GM21367 (cell line): ENCODE measurements at regions not wholly inside any gene's neighbourhood (a gene's known extent, or its start where the extent isn't known, plus 50 kb on each side); places are given as distances from the start of the nearest gene placed in this dataset.
"Not testable (repeated sequence)": the region's sequence is repeated elsewhere in the genome, so short reads cannot be mapped to it uniquely, and the experiment has no call there.

ENCODE experiments used
- ATAC-seq: cut with Tn5 transposase; IDR thresholded peaks from one replicate; pipeline ENCODE4 v1.9.1; 2021; ENCODE audit not compliant: unreplicated experiment

GRCh38 chr5:7075470-7075869 is 320.5 kb upstream of the ADCY2 start:
- no peak for ATAC-seq

DNA sequence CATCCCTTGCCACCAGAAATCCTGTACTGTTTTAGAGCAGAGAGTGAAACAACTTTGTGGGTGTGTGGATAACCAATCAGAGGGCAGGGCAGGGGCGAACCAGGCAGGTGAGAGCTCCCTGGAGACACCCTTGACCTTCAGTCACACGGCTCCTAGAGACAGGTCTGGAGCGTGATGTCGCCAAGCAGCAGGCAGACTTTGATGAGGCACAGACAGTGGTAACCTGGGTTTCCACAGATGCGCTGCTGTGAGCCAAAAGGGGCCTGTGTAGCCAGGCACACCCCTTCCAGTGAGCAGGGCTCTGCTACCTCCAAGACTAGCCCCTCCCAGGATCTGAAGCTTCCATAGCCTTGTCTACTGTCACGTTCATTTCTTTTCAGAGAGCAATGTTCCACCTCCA is 317.8 kb upstream of the ADCY2 start:
- no peak for ATAC-seq

GRCh38 chr5:7078901-7079300 is 317.0 kb upstream of the ADCY2 start:
- ATAC-seq: no peak

GRCh38 chr5:7080501-7080900 is 315.4 kb upstream of the ADCY2 start:
- ATAC-seq: no peak

DNA sequence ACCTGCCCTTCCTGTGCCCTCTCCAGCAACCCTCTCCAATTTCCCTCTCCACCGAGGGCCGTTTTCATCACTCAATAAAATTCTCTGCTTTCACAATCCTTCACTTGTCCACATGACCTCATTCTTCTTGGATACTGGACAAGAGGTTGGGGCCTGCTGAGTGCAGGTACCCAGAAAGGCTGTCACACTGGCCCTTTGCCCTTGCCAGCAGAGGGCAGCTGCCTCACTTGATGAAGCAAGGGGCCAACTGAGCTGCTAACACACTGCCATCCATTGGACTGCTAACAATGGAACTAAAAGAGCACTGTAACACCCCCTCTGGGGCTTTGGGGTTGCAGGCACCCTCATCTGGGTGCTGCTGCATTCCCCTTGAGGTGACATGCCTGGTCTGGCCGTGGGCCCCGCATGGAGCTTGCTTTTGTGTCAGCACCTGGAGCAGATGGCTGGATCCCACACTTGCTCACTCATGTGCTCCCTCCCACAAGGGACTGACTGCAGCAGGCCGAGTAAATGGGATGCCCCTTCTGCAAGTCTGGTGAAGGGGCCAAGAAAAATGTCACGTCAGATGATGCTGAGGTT is 308.1 kb upstream of the ADCY2 start:
- no peak for ATAC-seq

GRCh38 chr5:7088849-7089248 is 307.1 kb upstream of the ADCY2 start:
- no peak for ATAC-seq

- no peak for ATAC-seq
Measured at GRCh38 chr5:7094626-7095025, 301.3 kb upstream of the ADCY2 start.

DNA sequence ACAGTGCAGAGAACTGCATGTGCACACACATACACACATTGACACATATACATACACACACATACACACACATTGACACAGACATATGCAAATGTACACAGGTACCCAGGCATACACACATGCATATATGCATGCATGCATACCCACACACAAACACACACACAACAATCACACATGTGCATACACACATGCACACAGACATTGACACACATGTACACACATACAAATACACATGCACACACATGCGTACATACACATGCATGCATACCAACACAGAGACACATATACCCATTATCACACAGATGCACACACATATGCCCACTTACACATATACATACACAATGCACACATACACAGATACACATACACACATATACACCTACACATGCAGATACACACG is 299.6 kb upstream of the ADCY2 start:
- ATAC-seq: no peak

GRCh38 chr5:7105358-7105757 is 290.6 kb upstream of the ADCY2 start:
- no peak for ATAC-seq

DNA sequence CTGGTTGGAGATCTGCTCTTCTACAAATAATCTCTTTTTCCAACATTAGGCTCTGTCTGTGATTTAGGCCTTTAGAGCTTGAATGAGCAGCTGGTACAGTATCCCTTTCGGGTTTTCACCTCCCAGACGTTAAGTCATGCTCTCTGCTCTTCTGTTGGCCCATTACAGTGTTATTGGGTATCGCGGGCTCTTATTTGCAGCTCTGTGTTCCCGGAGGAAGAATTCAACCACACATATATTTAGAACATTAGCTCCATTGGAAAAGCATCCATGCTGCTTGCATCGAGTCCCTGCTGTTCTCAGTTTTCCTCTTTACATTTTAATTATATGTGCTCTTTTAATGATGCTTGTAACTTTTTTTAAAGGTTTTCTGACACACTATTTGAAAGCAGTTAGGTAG is 278.0 kb upstream of the ADCY2 start:
- ATAC-seq: no peak

GRCh38 chr5:7131680-7132079 is 264.3 kb upstream of the ADCY2 start:
- ATAC-seq: no peak

DNA sequence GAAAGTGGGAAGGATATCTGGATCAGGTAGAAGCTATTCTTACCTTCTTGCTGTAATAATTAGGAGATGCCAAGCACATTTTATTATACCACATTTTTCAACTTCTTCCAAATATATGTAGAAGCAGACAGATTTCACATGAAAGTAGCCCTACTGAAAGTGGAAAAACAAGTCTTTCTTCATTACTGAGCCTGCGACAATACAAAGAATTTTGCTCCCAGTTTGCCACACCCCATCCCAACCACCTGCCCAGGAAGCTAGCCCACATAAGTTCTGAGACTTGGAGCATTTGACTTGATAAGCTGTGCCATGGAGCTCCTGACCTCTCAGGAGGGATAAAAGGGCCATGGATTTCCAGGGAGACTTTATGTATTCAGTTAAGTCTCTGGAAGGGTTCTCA is 249.1 kb upstream of the ADCY2 start:
- ATAC-seq: no peak

DNA sequence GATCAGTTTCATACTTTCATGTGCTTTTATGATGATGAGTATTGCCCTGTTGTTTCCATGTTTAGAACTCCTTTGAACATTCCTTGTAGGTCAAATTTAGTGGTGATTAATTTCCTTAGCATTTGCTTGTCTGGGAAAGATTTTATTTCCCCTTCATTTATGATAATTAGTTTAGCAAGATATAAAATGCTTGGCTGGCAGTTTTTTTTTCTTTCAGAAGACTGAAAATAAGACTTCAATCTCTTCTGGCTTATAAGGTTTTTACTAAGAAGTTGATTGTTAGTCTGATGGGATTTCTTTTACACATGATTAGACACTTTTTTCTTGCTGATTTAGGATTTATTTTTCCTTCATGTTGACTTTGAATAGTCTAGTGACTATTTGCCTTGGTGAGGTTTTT is 238.9 kb upstream of the ADCY2 start:
- ATAC-seq: no peak

DNA sequence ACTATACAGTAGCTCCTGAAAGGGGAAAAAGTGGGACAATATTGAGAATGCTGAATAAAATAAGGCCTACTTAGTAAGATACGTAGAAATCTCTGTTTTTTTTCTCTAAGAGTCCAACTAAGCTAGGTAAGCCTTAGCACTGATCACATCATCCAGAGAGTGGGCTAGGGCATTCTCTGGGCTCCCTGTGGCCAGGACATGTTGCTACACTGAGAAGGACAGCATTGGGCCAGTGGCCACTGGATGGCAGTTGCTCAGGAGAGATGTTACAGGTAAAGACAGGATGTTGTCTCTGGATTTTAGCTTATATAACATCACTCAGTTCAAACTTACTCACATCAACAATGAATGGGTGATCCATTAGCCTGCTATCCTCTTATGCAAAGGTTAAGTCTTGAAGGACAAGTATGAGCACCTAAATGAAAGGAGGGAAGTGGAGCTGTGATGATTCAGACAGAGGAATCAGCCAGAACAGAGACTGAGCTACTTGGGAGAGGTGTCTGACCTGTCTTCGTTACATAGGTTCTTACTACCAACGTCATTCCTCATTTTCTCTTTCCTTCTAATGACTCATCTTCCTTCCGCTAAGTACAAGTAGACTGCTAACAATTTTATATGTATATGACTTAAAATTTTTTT is 226.6 kb upstream of the ADCY2 start:
- ATAC-seq: no peak

DNA sequence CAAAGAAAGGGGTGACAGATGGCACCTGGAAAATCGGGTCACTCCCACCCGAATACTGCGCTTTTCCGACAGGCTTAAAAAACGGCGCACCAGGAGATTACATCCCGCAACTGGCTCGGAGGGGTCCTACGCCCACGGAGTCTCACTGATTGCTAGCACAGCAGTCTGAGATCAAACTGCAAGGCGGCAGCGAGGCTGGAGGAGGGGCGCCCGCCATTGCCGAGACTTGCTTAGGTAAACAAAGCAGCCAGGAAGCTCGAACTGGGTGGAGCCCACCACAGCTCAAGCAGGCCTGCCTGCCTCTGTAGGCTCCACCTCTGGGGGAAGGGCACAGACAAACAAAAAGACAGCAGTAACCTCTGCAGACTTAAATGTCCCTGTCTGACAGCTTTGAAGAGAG is 225.2 kb upstream of the ADCY2 start:
- ATAC-seq: not testable (repeated sequence)

- no peak for ATAC-seq
Measured at GRCh38 chr5:7179364-7179763, 216.6 kb upstream of the ADCY2 start.

DNA sequence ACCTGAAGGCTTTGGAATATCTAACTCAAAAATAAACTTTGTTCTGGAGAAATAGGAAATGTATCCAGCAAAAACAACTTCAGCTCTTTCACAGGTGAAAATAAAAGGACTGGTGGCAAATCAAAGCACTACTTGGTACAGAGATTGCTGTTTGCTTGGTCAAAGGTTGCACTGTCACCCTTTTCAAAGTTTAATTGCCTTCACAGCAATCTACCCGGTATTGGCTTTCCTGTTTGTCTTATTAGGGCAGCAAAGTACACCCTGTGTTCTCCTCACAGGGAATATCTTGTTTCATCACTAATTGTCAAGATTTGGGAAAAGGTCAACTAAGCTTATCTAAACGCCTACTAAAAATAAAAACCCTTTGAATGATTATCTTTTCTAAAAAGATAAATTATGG is 214.1 kb upstream of the ADCY2 start:
- ATAC-seq: no peak

DNA sequence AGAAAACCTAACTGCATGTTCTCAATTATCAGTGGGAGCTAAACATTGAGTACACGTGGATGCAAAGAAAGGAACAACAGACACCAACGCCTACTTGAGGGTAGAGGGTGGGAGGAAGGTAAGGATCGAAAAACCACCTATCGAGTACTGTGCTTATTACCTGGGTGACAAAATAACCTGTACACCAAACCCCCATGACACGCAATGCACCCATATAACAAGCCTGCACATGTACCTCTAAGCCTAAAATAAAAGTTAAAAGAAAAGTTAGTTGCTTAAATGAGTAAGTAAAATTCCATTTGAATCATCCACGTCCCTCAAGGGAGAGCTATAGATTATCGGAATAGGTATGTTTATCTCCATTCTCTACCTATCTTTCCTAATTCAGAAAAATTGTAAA is 210.2 kb upstream of the ADCY2 start:
- ATAC-seq: no peak

- ATAC-seq: no peak
Measured at GRCh38 chr5:7186818-7187217, 209.1 kb upstream of the ADCY2 start.

DNA sequence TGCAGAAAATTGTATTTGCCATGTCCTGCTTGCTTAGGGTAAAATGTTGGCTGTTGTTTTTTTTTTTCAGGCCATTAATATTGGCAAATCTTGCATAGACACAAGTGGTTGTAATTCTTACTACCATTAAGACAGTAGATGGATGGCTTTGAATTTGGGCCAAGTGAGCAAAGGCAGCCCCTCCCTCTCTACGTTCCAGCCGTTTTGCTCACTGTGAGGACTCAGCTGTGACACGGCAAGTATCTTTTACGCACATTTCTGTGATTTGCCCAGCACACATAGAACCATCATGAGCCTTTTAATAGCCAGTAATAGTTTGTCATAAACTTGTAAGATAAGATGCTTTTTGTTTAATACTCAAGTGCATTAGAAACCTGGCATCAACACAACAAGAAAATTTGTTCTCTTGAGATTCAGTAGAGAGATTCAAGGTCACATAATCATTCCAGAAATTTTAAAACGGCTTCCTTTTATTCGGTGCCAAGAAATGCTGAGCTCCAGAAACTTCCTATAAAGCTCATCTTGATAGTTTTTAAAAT is 205.2 kb upstream of the ADCY2 start:
- no peak for ATAC-seq

DNA sequence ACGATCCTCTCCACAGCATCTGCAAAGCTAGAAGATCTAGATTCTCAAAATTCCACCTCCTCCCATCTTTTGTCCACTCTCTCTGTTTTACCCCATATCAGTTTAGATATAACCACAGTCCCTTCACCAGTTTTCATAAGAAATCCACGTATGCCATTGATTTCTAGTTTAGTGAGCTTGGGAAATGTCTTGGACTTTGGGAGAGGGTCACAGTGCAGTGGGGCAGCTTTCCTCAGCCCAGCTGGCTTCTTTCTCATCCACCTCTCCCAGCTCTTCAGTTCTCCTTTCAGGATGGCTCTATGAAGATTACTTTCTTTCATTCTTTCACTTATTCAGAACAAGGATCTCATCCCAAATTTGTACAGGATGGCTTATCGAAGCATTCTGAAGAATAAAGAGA is 203.9 kb upstream of the ADCY2 start:
- no peak for ATAC-seq

DNA sequence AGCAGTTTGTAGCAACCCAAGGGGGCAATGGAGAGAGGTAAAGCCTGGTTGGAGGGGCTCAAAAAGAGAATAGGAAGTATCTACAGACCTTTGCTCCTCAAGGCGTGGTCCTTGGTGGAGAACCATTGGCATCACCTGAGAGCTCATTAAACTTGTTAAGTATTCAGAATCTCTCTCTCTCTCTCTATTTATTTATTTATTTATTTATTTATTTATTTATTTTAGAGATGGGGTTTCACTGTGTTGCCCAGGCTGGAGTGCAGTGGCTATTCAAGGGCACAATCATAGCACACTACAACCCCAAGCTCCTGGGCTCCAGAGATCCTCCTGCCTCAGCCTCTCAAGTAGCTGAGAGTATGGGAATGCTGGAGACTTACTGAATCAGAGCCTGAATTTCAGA is 193.1 kb upstream of the ADCY2 start:
- no peak for ATAC-seq

DNA sequence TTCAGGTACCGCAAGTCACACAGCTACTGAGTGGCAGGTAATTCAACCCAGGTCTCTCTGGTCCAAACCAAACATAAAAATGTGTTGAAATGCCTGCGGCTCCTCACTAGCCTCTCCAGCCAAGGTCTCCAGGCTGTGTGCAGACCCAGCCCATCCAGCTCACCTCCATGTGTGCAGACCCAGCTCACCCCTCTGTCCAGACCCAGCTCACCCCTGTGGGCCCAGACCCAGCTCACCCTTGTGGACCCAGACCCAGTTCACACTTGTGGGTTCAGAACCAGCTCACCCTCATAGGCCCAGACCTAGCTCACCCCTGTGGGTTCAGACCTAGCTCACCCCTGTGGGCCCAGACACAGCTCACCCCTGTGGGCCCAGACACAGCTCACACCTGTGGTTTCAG is 188.0 kb upstream of the ADCY2 start:
- no peak for ATAC-seq
